Stomach (tissue), 8 donors: ENCODE measurements at regions not wholly inside any gene's neighbourhood (a gene's known extent, or its start where the extent isn't known, plus 50 kb on each side); places are given as distances from the start of the nearest gene placed in this dataset.

ENCODE experiments used
- DNase-seq, 2 donors: peaks; one replicate each; pipeline versions ENCODE4 v3.0.0 to v3.0.0-alpha.2; 2013 to 2019
- H3K27ac ChIP-seq, 5 donors: fragments of 200-600 bp in 4 of 5; sonication (generic) in 4 of 5; one replicate each; pipeline ENCODE4 v1.5.1; 2013 to 2019; ENCODE audit warnings: mild to moderate bottlenecking in 1 of 5, moderate library complexity in 1 of 5
- H3K27me3 ChIP-seq, 3 donors: fragments of 200-600 bp; sonication (generic); one replicate each; pipeline ENCODE4 v1.5.1; 2017 to 2019; ENCODE audit warnings: mixed run types in 1 of 3
- H3K36me3 ChIP-seq, 4 donors: fragments of 200-600 bp; sonication (generic); 1 replicate in 3 of 4; 2 replicates in 1 of 4; pipeline ENCODE4 v1.5.1; 2016 to 2019
- H3K4me1 ChIP-seq, 4 donors: fragments of 200-600 bp; sonication (generic); one replicate each; pipeline ENCODE4 v1.5.1; 2016 to 2019
- H3K4me3 ChIP-seq, 4 donors: fragments of 200-600 bp; sonication (generic) in 3 of 4; one replicate each; pipeline ENCODE4 v1.5.1; 2016 to 2019; ENCODE audit warnings: mild to moderate bottlenecking in 1 of 4
- H3K9me3 ChIP-seq, 4 donors: fragments of 200-600 bp; sonication (generic); one replicate each; pipeline ENCODE4 v1.5.1; 2016 to 2019
- CTCF ChIP-seq, 7 experiments: fragments of 450-650 bp in 4 of 7; fragments of 200-600 bp in 3 of 7; sonication (generic) in 3 of 7; IDR thresholded peaks; one replicate each; pipeline ENCODE4 v1.5.1; 2016 to 2019; ENCODE audit warnings: antibody characterized with exemption in 7 of 7, control low read depth in 2 of 7, mild to moderate bottlenecking in 1 of 7
- EP300 ChIP-seq: sonication (generic); formaldehyde crosslinking; IDR thresholded peaks from one replicate; pipeline ENCODE4 v1.6.1; 2017; ENCODE audit warnings: antibody characterized with exemption
- POLR2A ChIP-seq, 4 donors: fragments of 450-650 bp; IDR thresholded peaks; one replicate each; pipeline ENCODE4 v1.6.1; 2016; ENCODE audit warnings: antibody characterized with exemption in 4 of 4, control low read depth in 2 of 4, mild to moderate bottlenecking in 1 of 4, moderate library complexity in 1 of 4
- POLR2AphosphoS5 ChIP-seq, 3 donors: sonication (generic); formaldehyde crosslinking; IDR thresholded peaks; one replicate each; pipeline ENCODE4 v1.6.1; 2016; ENCODE audit warnings: antibody characterized with exemption in 3 of 3
- WGBS, 5 donors: extraction: QIAGEN DNeasy Blood & Tissue Kit in 3 of 5; methylation state at CpG; one replicate each; pipeline versions ENCODE4 v1.1.5 to v1.1.7; 2013 to 2018; 5-methylcytosine and 5-hydroxymethylcytosine counted together
- intact Hi-C: fragments of 100-400 bp; cut with DNase I; formaldehyde crosslinking; loops from one replicate; pipeline ENCODE4 v1.15.1; 2023; ENCODE audit warnings: low total_unique reads
- donor health status: healthy with polysubstance abuse.
- donor health status: Bipolar disorder and iron deficiency.
- donor health status: healthy.

- no peak overlapping the region for H3K4me3 ChIP-seq
- intact Hi-C loops: no loop called here
- 88 to 96% (median 91%) methylated on average over 2 of the region's 2 CpGs for WGBS, 5 donors
These were observed 205.7 kb upstream of the RIOK2 start for GRCh38 chr5:97388794-97389193.

GRCh38 chr5:97400537-97400936, 217.5 kb upstream of the RIOK2 start:
- intact Hi-C loops: no loop called here
- Histone ChIP-seq H3K27ac (no peak overlapping the region), H3K27me3 (no peaks in the 10 kb centered on the region), H3K4me1 (no peaks in the 10 kb centered on the region), H3K36me3 (no peaks in the 10 kb centered on the region), H3K4me3 (no peak overlapping the region), H3K9me3 (no peaks in the 10 kb centered on the region)
- no peak for DNase-seq
- TF ChIP-seq CTCF (IDR thresholded peaks at IDR 0.05): no peak
- no peak for TF ChIP-seq EP300
- no peak for TF ChIP-seq POLR2A (IDR thresholded peaks at IDR 0.05)
- no peak for TF ChIP-seq POLR2AphosphoS5 (IDR thresholded peaks at IDR 0.05)
- 50 to 60% (median 56%) methylated on average over 3 of the region's 3 CpGs for whole genome bisulfite sequencing, 5 donors

More at GRCh38 chr5:97388794-97389193, 205.7 kb upstream of the RIOK2 start:
- Histone ChIP-seq H3K9me3 (no peaks in the 10 kb centered on the region), H3K27me3 (no peaks in the 10 kb centered on the region), H3K4me1 (no peaks in the 10 kb centered on the region), H3K36me3 (no peaks in the 10 kb centered on the region), H3K27ac (no peak overlapping the region)
- no peak for DNase-seq
- TF ChIP-seq POLR2A (IDR thresholded peaks at IDR 0.05) (no peak), CTCF (IDR thresholded peaks at IDR 0.05) (no peak), POLR2AphosphoS5 (IDR thresholded peaks at IDR 0.05) (no peak), EP300 (no peak)

- 87 to 98% (median 95%) methylated on average over 9 of the region's 9 CpGs for WGBS, 5 donors
- no peaks in the 10 kb centered on the region for H3K36me3 ChIP-seq
- DNase-seq: no peak
- no peak overlapping the region for H3K27ac ChIP-seq
- TF ChIP-seq CTCF (IDR thresholded peaks at IDR 0.05): no peak
- TF ChIP-seq EP300: no peak
- TF ChIP-seq POLR2AphosphoS5 (IDR thresholded peaks at IDR 0.05): no peak
- no peak for TF ChIP-seq POLR2A (IDR thresholded peaks at IDR 0.05)
- intact Hi-C loops: no loop called here
- no peaks in the 10 kb centered on the region for H3K4me1 ChIP-seq
- H3K9me3 ChIP-seq: peaks cover 0 to 4% (median 0%) of the 10 kb centered on the region in 4 donors
- H3K27me3 ChIP-seq: no peaks in the 10 kb centered on the region
- no peak overlapping the region for H3K4me3 ChIP-seq
These were observed 222.9 kb upstream of the RIOK2 start for GRCh38 chr5:97405941-97406340.

- Histone ChIP-seq H3K9me3 (peaks cover 0 to 4% (median 0%) of the 10 kb centered on the region in 4 donors), H3K27ac (no peak overlapping the region), H3K4me1 (no peaks in the 10 kb centered on the region), H3K4me3 (no peak overlapping the region), H3K36me3 (no peaks in the 10 kb centered on the region), H3K27me3 (no peaks in the 10 kb centered on the region)
- DNase-seq: no peak
- no peak for TF ChIP-seq EP300
- WGBS, 5 donors: 94 to 97% (median 96%) methylated on average over 23 to 42 of the region's 42 CpGs
- intact Hi-C loops: no loop called here
These were observed 224.1 kb upstream of the RIOK2 start for GRCh38 chr5:97406946-97407676.

GRCh38 chr5:97408331-97408730, 225.3 kb upstream of the RIOK2 start:
- DNase-seq: no peak
- Histone ChIP-seq H3K9me3 (peaks cover 0 to 4% (median 0%) of the 10 kb centered on the region in 4 donors), H3K36me3 (no peaks in the 10 kb centered on the region), H3K4me1 (no peaks in the 10 kb centered on the region), H3K27me3 (no peaks in the 10 kb centered on the region), H3K27ac (no peak overlapping the region), H3K4me3 (no peak overlapping the region)
- intact Hi-C loops: no loop called here
- TF ChIP-seq EP300 (no peak), CTCF (IDR thresholded peaks at IDR 0.05) (no peak), POLR2A (IDR thresholded peaks at IDR 0.05) (no peak), POLR2AphosphoS5 (IDR thresholded peaks at IDR 0.05) (no peak)
- 76 to 86% (median 83%) methylated on average over 9 of the region's 9 CpGs for WGBS, 5 donors
